ENCODE measurements at regions not wholly inside any gene's neighbourhood (a gene's known extent, or its start where the extent isn't known, plus 50 kb on each side); places are given as distances from the start of the nearest gene placed in this dataset.
"Not testable (repeated sequence)": the region's sequence is repeated elsewhere in the genome, so short reads cannot be mapped to it uniquely, and the experiment has no call there.

DNA sequence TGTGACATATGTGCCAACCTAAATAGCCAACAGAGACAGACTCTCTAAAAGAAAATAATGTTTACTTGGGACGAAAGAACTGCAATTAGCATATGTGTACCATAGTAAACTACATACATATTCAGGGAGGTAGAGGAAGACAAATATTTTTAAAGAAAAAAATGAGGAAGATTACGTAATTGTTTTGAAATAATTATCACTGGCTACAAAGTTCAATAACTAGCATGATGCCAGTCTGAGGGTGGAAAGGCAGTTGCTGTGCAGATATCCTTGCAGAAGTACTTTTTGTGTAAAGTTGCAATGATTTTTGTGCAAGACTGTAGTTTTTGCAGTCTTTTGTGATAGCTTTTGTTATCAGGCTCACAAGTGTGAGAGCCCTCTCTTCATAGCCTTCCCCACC is 103.3 kb upstream of the ANO5 start:
- no peak for DNase-seq (ENCODE audit: low read depth)
- in situ Hi-C loops (cut with HindIII; ENCODE audit: low sequenced_read_pairs) = no loop called here
- no peak overlapping the region for H3K4me3 ChIP-seq (ENCODE audit: low read depth, low read length)
- TF ChIP-seq CTCF (IDR thresholded peaks at IDR 0.05; ENCODE audit: low read depth, low read length, missing control alignments) = no peak

DNA sequence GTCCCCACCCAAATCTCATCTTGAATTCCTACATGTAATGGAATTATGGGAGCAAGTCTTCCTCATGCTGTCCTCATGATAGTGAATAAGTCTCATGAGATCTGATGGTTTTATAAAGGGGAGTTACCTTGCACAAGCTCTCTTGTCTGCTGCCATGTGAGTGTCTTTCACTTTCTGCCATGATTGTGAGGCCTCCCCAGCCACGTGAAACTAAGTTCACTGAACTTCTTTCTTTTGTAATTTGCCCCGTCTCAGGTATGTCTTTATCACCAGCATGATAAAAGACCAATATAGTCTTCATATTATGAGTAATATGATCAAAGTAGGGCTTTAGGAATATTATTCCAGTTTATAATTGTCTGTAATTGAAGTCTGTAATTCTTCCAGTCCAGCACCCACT is 86.3 kb upstream of the ANO5 start:
- no peak overlapping the region for H3K4me3 ChIP-seq (ENCODE audit: low read depth, low read length)
- DNase-seq (ENCODE audit: low read depth) = no peak
- in situ Hi-C loops (cut with HindIII; ENCODE audit: low sequenced_read_pairs) = no loop called here
- TF ChIP-seq CTCF (IDR thresholded peaks at IDR 0.05; ENCODE audit: low read depth, low read length, missing control alignments) = no peak

DNA sequence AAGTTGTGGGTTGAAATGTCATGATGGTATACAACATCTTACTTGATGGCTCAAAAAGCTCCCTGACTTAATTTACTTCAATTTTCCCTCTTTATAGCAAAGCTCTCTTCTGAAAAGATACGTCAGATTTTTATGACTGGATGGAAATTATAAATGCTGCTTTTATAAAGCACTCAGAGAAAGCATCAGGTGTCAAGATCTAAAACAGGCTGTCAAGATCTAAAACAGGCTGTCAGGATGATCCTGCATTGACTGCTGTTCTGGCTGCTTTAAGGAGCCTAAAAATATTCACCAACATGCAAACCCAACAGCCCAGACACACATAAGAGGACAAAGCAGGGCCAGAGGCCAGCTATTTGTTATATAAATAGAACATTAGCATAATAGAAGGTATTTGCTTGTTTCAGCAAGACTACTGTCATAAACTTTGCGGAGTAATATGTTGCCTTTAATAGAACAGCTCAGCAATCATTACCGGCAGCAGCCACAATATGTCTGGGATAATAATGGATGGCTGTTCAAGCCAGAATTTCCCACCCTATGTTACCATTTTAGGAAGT is 77.3 kb upstream of the ANO5 start:
- no peak for DNase-seq (ENCODE audit: low read depth)
- TF ChIP-seq CTCF (IDR thresholded peaks at IDR 0.05; ENCODE audit: low read depth, low read length, missing control alignments) = no peak
- in situ Hi-C loops (cut with HindIII; ENCODE audit: low sequenced_read_pairs) = no loop called here
- H3K4me3 ChIP-seq (ENCODE audit: low read depth, low read length) = no peak overlapping the region

DNA sequence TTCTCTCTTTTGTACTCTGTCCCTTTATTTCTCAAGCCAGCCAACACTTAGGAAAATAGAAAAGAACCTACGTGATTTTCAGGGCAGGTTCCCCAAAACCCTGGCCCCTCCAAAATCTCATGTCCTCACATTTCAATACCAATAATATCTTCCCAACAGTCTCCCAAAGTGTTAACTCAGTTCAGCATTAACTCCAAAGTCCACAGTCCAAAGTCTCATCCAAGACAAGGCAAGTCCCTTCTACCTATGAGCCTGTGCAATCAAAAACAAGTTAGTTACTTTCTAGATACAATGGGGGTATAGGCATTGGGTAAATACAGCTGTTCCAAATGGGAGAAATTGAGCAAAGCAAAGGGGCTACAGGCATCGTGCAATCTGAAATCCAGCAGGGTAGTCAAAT is 64.9 kb upstream of the ANO5 start:
- in situ Hi-C loops (cut with HindIII; ENCODE audit: low sequenced_read_pairs); DNase-seq (ENCODE audit: low read depth); H3K4me3 ChIP-seq (ENCODE audit: low read depth, low read length): not testable (repeated sequence)

DNA sequence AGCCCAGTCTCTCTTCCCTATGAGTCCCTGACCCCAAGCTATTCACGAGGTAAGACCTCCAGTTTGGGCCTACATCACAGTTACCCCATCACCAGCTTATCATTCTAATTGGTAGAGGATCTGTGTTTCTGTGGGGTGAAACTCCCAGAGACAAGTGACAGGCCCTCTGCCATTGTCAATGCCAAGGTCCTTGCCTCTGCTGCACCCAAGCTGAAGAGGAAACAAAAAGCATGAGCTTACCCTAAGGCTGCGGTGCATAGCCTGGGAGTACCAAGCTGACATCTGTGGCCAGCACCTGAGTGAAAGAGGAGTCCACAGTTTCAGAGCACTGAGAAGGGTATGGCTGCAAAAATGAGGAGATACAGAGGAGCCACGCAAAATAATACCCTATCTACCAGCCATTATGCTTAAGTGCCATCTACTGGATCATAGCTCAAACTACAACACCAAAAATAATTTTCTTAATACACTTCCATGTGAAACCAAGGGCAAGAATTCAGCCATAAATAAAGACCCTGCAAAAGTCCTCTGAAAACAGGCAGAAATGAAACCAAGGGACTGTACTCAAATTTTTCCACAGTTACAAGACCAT is 62.3 kb upstream of the ANO5 start:
- TF ChIP-seq CTCF (IDR thresholded peaks at IDR 0.05; ENCODE audit: low read depth, low read length, missing control alignments) = no peak
- in situ Hi-C loops (cut with HindIII; ENCODE audit: low sequenced_read_pairs) = no loop called here
- DNase-seq (ENCODE audit: low read depth) = no peak
- H3K4me3 ChIP-seq (ENCODE audit: low read depth, low read length) = no peak overlapping the region

DNA sequence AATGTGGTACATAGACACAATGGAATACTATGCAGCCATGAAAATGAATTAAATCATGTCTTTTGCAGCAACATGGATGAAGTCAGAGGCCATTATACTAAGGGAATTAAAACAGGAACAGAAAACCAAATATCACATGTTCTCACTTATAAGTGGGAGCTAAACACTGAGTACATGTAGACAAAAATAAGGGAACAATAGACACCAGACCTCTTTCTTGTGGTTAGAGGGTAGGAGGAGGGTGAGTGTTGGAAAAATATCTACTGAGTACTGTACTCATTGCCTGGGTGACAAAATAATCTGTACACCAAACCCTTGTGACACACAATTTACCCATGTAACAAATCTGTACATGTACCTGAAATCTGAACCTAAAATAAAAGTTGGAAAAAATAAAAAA is 59.1 kb upstream of the ANO5 start:
- in situ Hi-C loops (cut with HindIII; ENCODE audit: low sequenced_read_pairs) = no loop called here

More for the DNA sequence above, 59.1 kb upstream of the ANO5 start:
- DNase-seq (ENCODE audit: low read depth) = no peak
- H3K4me3 ChIP-seq (ENCODE audit: low read depth, low read length) = no peak overlapping the region
- TF ChIP-seq CTCF (IDR thresholded peaks at IDR 0.05; ENCODE audit: low read depth, low read length, missing control alignments) = no peak

Data from astrocyte of the cerebellum (primary cell).